CD4-positive, alpha-beta T cell (primary cell): ENCODE measurements at regions not wholly inside any gene's neighbourhood (a gene's known extent, or its start where the extent isn't known, plus 50 kb on each side); places are given as distances from the start of the nearest gene placed in this dataset.

ENCODE experiments used
- ATAC-seq: fragments of 200-7000 bp; cut with Tn5 transposase; one replicate; pipeline ENCODE4 v1.10.0; 2022; ENCODE audit warnings: mild to moderate bottlenecking; ENCODE audit not compliant: poor library complexity
- CTCF ChIA-PET: fragments of 350-600 bp; sonication (Branson Sonifier 250); formaldehyde crosslinking; loops from one replicate; lab custom pipeline; 2021; ENCODE audit warnings: antibody characterized with exemption, inconsistent platforms; lab: Charles Lee
- POLR2A ChIA-PET: fragments of 350-600 bp; sonication (Branson Sonifier 250); formaldehyde crosslinking; loops from one replicate; lab custom pipeline; 2021; ENCODE audit warnings: antibody characterized with exemption, inconsistent platforms; lab: Charles Lee
- DNase-seq, 14 experiments: peaks; one replicate each; pipeline ENCODE4 v3.0.0-alpha.2; 2013 to 2020; ENCODE audit warnings: mixed read lengths in 2 of 14
- H3K27ac ChIP-seq, 2 donors: one replicate each; pipeline versions ENCODE4 v1.5.1 to v1.7.0; 2013; ENCODE audit warnings: low read length in 2 of 2, low read depth in 1 of 2, mild to moderate bottlenecking in 1 of 2
- H3K27me3 ChIP-seq, 2 experiments: 1 replicate in 1 of 2; 2 replicates in 1 of 2; pipeline versions ENCODE4 v1.6.1 to v1.7.0; 2013; ENCODE audit warnings: low read length in 2 of 2, control low read depth in 1 of 2, mild to moderate bottlenecking in 1 of 2, moderate library complexity in 1 of 2; ENCODE audit not compliant: insufficient read depth in 2 of 2, control insufficient read depth in 1 of 2
- H3K36me3 ChIP-seq: one replicate; pipeline ENCODE4 v1.6.1; 2013; ENCODE audit warnings: low read length, control low read depth; ENCODE audit not compliant: insufficient read depth
- H3K4me1 ChIP-seq: one replicate; pipeline ENCODE4 v1.6.1; 2013; ENCODE audit warnings: low read length, control low read depth; ENCODE audit not compliant: insufficient read depth
- H3K4me3 ChIP-seq: one replicate; pipeline ENCODE4 v1.5.1; 2013; ENCODE audit warnings: mild to moderate bottlenecking, low read length, moderate library complexity
- H3K9me3 ChIP-seq, 2 experiments: 1 replicate in 1 of 2; 2 replicates in 1 of 2; pipeline versions ENCODE4 v1.6.1 to v1.7.0; 2013; ENCODE audit warnings: low read length in 2 of 2, mild to moderate bottlenecking in 2 of 2, control low read depth in 1 of 2, moderate library complexity in 1 of 2; ENCODE audit not compliant: control insufficient read depth in 1 of 2, insufficient read depth in 1 of 2
- H3K27ac Mint-ChIP-seq: one replicate; pipeline ENCODE4 v1.8.0; 2020; ENCODE audit warnings: mixed read lengths
- H3K27me3 Mint-ChIP-seq: one replicate; pipeline ENCODE4 v1.8.0; 2021; ENCODE audit warnings: mixed read lengths
- H3K36me3 Mint-ChIP-seq: one replicate; pipeline ENCODE4 v1.8.0; 2021; ENCODE audit warnings: low read depth, mixed read lengths
- H3K4me1 Mint-ChIP-seq: one replicate; pipeline ENCODE4 v1.8.0; 2021; ENCODE audit warnings: low read depth, mixed read lengths
- H3K4me3 Mint-ChIP-seq: one replicate; pipeline ENCODE4 v1.8.0; 2020; ENCODE audit warnings: mild to moderate bottlenecking, mixed read lengths
- H3K9me3 Mint-ChIP-seq: one replicate; pipeline ENCODE4 v1.8.0; 2020; ENCODE audit warnings: mixed read lengths
- intact Hi-C, 2 experiments: fragments of 100-400 bp; cut with DNase I in 1 of 2; cut with micrococcal nuclease in 1 of 2; formaldehyde crosslinking; loops; one replicate each; pipeline versions ENCODE4 v1.15.1 to v1.9.0; 2023 to 2025; cut with DNase I, micrococcal nuclease
- TF ChIP-seq, protein P1 (sequence below): fragments of 200-600 bp; IDR thresholded peaks from one replicate; pipeline ENCODE4 v1.8.0; 2022; ENCODE audit warnings: antibody characterized with exemption, mild to moderate bottlenecking

DNA sequence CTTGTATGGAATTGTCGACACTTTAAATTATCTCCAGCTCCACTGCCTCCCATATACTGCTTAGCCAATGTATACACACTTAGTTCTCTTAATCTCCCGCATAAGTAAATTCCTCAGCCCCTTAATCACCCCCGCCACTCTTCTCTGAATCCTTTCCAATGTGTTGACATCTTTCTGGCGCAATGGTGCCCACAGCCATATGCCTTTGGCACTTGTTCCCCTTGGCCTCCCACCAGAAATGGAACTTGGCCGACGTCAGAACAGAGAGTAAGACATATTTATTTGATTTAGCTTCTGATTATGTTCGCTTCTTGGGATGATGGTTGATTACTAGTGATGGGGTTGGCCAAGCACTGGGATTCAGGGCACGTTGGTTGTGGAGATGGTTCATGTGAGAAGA, 1089.3 kb upstream of the CELF4 start:
- Histone ChIP-seq H3K4me1 (no peaks in the 10 kb centered on the region), H3K9me3 (no peaks in the 10 kb centered on the region), H3K4me3 (no peak overlapping the region), H3K27me3 (no peaks in the 10 kb centered on the region), H3K27ac (no peak overlapping the region), H3K36me3 (no peaks in the 10 kb centered on the region)
- no peaks in the 10 kb centered on the region for H3K4me1 Mint-ChIP-seq
- DNase-seq (no peak), ATAC-seq (no peak)
- H3K4me3 Mint-ChIP-seq = no peak overlapping the region
- H3K27me3 Mint-ChIP-seq = no peaks in the 10 kb centered on the region
- H3K9me3 Mint-ChIP-seq = no peaks in the 10 kb centered on the region
- intact Hi-C loops = no loop called here
- ChIA-PET POLR2A (no interaction called here), CTCF (interaction anchor here (0.8 kb wide), 1 partner anchor 33 kb away, joined by 4 read pairs; no protein-coding TSS in a partner anchor)
- no peaks in the 10 kb centered on the region for H3K36me3 Mint-ChIP-seq
- TF ChIP-seq, protein P1, sequence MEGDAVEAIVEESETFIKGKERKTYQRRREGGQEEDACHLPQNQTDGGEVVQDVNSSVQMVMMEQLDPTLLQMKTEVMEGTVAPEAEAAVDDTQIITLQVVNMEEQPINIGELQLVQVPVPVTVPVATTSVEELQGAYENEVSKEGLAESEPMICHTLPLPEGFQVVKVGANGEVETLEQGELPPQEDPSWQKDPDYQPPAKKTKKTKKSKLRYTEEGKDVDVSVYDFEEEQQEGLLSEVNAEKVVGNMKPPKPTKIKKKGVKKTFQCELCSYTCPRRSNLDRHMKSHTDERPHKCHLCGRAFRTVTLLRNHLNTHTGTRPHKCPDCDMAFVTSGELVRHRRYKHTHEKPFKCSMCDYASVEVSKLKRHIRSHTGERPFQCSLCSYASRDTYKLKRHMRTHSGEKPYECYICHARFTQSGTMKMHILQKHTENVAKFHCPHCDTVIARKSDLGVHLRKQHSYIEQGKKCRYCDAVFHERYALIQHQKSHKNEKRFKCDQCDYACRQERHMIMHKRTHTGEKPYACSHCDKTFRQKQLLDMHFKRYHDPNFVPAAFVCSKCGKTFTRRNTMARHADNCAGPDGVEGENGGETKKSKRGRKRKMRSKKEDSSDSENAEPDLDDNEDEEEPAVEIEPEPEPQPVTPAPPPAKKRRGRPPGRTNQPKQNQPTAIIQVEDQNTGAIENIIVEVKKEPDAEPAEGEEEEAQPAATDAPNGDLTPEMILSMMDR = no peak
- no peak overlapping the region for H3K27ac Mint-ChIP-seq

DNA sequence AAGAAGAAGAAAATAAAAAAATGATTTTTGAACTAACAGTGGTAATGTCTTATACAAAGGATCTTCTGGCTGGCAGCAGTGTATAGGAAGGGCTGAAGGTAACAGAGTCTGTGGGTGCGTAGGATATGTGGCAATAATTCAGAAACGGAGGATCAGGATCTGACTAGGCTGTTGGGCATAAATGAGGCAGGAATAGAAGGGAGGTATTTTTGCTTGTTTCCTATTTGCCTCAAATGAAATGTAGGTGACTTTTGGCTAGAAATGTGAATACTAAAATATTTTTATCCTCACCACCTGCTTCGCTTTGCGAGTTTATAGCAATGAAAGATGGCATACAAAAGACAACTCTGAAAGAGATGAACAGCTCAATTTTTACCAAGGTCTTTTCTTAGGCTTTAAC, 1086.1 kb upstream of the CELF4 start:
- no peaks in the 10 kb centered on the region for H3K4me1 ChIP-seq
- no peak overlapping the region for H3K27ac Mint-ChIP-seq
- no peaks in the 10 kb centered on the region for H3K9me3 ChIP-seq
- H3K9me3 Mint-ChIP-seq = no peaks in the 10 kb centered on the region
- ChIA-PET CTCF (no interaction called here), POLR2A (no interaction called here)
- no peak for ATAC-seq
- no peaks in the 10 kb centered on the region for H3K27me3 ChIP-seq
- no peaks in the 10 kb centered on the region for H3K36me3 Mint-ChIP-seq
- no peak overlapping the region for H3K4me3 ChIP-seq
- intact Hi-C loops = no loop called here
- no peak for DNase-seq
- no peaks in the 10 kb centered on the region for H3K27me3 Mint-ChIP-seq
- TF ChIP-seq, protein P1 = no peak
- no peaks in the 10 kb centered on the region for H3K4me1 Mint-ChIP-seq
- H3K36me3 ChIP-seq = no peaks in the 10 kb centered on the region
- no peak overlapping the region for H3K4me3 Mint-ChIP-seq
- no peak overlapping the region for H3K27ac ChIP-seq

DNA sequence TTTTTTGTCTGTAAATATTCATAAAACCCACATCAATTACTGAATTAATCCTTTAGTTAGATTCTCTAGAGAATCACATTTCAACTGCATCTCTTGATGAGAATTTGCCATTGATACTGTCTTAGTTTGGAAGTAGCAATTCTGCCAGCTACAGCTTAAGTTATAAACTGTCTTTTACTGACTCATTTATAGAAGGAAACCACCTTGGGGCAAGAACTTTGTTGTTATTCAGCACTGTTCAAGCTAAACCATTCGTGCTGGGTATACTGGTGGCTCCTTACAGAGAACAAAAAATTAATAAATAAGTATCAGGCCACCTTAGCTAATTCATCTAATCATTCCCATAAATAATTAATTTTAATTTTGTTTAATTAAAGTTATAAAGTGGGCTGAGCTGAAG, 1082.6 kb upstream of the CELF4 start:
- Mint-ChIP-seq H3K4me1 (no peaks in the 10 kb centered on the region), H3K9me3 (no peaks in the 10 kb centered on the region), H3K4me3 (no peak overlapping the region), H3K27me3 (no peaks in the 10 kb centered on the region), H3K36me3 (no peaks in the 10 kb centered on the region), H3K27ac (no peak overlapping the region)
- CTCF ChIA-PET = no interaction called here
- Histone ChIP-seq H3K4me1 (no peaks in the 10 kb centered on the region), H3K27ac (no peak overlapping the region), H3K9me3 (no peaks in the 10 kb centered on the region), H3K27me3 (no peaks in the 10 kb centered on the region), H3K4me3 (no peak overlapping the region), H3K36me3 (no peaks in the 10 kb centered on the region)
- ATAC-seq (no peak), DNase-seq (no peak)
- POLR2A ChIA-PET = interaction anchor here (0.6 kb wide), 1 partner anchor 25 kb away, joined by 3 read pairs; no protein-coding TSS in a partner anchor
- TF ChIP-seq, protein P1 = no peak
- intact Hi-C loops = no loop called here
